Neural cell (in vitro differentiated cells): ENCODE measurements at regions not wholly inside any gene's neighbourhood (a gene's known extent, or its start where the extent isn't known, plus 50 kb on each side); places are given as distances from the start of the nearest gene placed in this dataset.

ENCODE experiments used
- H2AFZ ChIP-seq: fragments of 200-600, 300-800 bp; sonication (generic), shearing (Covaris generic); 2 replicates; pipeline ENCODE4 v1.6.0; 2014; ENCODE audit warnings: low read depth, mild to moderate bottlenecking, antibody characterized with exemption, low read length, moderate library complexity
- H3F3A ChIP-seq: fragments of 200-600 bp; shearing (Covaris generic); 2 replicates; pipeline ENCODE4 v1.6.1; 2016; ENCODE audit warnings: mild to moderate bottlenecking, moderate library complexity, mixed read lengths, antibody characterized with exemption, low read length; ENCODE audit not compliant: insufficient read depth, poor library complexity, severe bottlenecking
- H3K27ac ChIP-seq: fragments of 200-600, 300-800 bp; sonication (generic), shearing (Covaris generic); 2 replicates; pipeline ENCODE4 v1.5.1; 2014; ENCODE audit warnings: mild to moderate bottlenecking, low read length, moderate library complexity
- H3K27me3 ChIP-seq: fragments of 300-800, 200-600 bp; sonication (generic), shearing (Covaris generic); 2 replicates; pipeline ENCODE4 v1.6.0; 2014; ENCODE audit warnings: mild to moderate bottlenecking, low read depth, low read length, moderate library complexity; ENCODE audit not compliant: insufficient read depth
- H3K36me3 ChIP-seq: fragments of 300-800, 200-600 bp; sonication (generic), shearing (Covaris generic); 2 replicates; pipeline ENCODE4 v1.5.1; 2014; ENCODE audit warnings: mild to moderate bottlenecking, antibody characterized with exemption, low read length, moderate library complexity; ENCODE audit not compliant: insufficient read depth
- H3K4me2 ChIP-seq: fragments of 300-800, 200-600 bp; sonication (generic), shearing (Covaris generic); 2 replicates; pipeline ENCODE4 v1.6.0; 2014; ENCODE audit warnings: mild to moderate bottlenecking, low read length
- H3K4me3 ChIP-seq: fragments of 300-800, 200-600 bp; sonication (generic), shearing (Covaris generic); 2 replicates; pipeline ENCODE4 v1.5.1; 2014; ENCODE audit warnings: mild to moderate bottlenecking, low read length, moderate library complexity
- H3K79me2 ChIP-seq: fragments of 200-600 bp; shearing (Covaris generic); replicated peaks from 2 replicates; pipeline ENCODE4 v1.6.0; 2014; ENCODE audit warnings: mild to moderate bottlenecking, low read length, moderate library complexity; ENCODE audit not compliant: insufficient read depth
- H3K9ac ChIP-seq: fragments of 300-800, 200-600 bp; sonication (generic), shearing (Covaris generic); 2 replicates; pipeline ENCODE4 v1.6.1; 2016; ENCODE audit warnings: mild to moderate bottlenecking, low read length, mixed read lengths
- H3K9me2 ChIP-seq: fragments of 200-600 bp; shearing (Covaris generic); 2 replicates; pipeline ENCODE4 v1.6.1; 2016; ENCODE audit warnings: mild to moderate bottlenecking, low read length, mixed read lengths; ENCODE audit not compliant: insufficient read depth
- H3K9me3 ChIP-seq: fragments of 200-600, 300-800 bp; sonication (generic), shearing (Covaris generic); 2 replicates; pipeline ENCODE4 v1.6.1; 2016; ENCODE audit warnings: mild to moderate bottlenecking, mixed run types, low read length, moderate library complexity, mixed read lengths
- H4K20me1 ChIP-seq: fragments of 200-600 bp; shearing (Covaris generic); 2 replicates; pipeline ENCODE4 v1.6.1; 2016; ENCODE audit warnings: mild to moderate bottlenecking, mixed run types; ENCODE audit not compliant: insufficient read depth
- CTCF ChIP-seq: fragments of 450-650 bp; IDR thresholded peaks from 2 replicates; pipeline ENCODE4 v1.5.1; 2014; ENCODE audit warnings: antibody characterized with exemption, mild to moderate bottlenecking, moderate library complexity; ENCODE audit not compliant: poor library complexity, severe bottlenecking
- EP300 ChIP-seq: fragments of 450-650 bp; conservative IDR thresholded peaks from 2 replicates; pipeline ENCODE4 v1.6.1; 2014; ENCODE audit warnings: antibody characterized with exemption, mild to moderate bottlenecking, moderate library complexity; ENCODE audit not compliant: poor library complexity, severe bottlenecking
- EZH2 ChIP-seq: fragments of 200-600, 300-800 bp; shearing (Covaris generic), sonication (generic); IDR thresholded peaks from 2 replicates; pipeline ENCODE4 v1.6.1; 2014; ENCODE audit warnings: antibody characterized with exemption, low read length, borderline replicate concordance, mild to moderate bottlenecking; ENCODE audit not compliant: insufficient read depth, poor library complexity, severe bottlenecking
- MXI1 ChIP-seq: fragments of 450-650 bp; conservative IDR thresholded peaks from 2 replicates; pipeline ENCODE4 v1.6.1; 2014; ENCODE audit warnings: antibody characterized with exemption, mild to moderate bottlenecking; ENCODE audit not compliant: poor library complexity, severe bottlenecking
- POLR2AphosphoS5 ChIP-seq: IDR thresholded peaks from 2 replicates; pipeline ENCODE4 v1.6.1; 2012
- RAD21 ChIP-seq: fragments of 450-650 bp; conservative IDR thresholded peaks from 2 replicates; pipeline ENCODE4 v1.6.1; 2014; ENCODE audit warnings: antibody characterized with exemption, mild to moderate bottlenecking, moderate library complexity
- REST ChIP-seq: IDR thresholded peaks from 2 replicates; pipeline ENCODE4 v1.6.1; 2012; ENCODE audit warnings: borderline replicate concordance
- SMC3 ChIP-seq: fragments of 450-650 bp; conservative IDR thresholded peaks from 2 replicates; pipeline ENCODE4 v1.6.1; 2014; ENCODE audit warnings: antibody characterized with exemption, mild to moderate bottlenecking, moderate library complexity; ENCODE audit not compliant: poor library complexity
- TAF1 ChIP-seq: IDR thresholded peaks from 2 replicates; pipeline ENCODE4 v1.6.1; 2012; ENCODE audit warnings: low read depth

- Histone ChIP-seq H3K4me2 (no peak overlapping the region), H3K9ac (no peak overlapping the region), H3K27me3 (no peaks in the 10 kb centered on the region), H3K36me3 (no peaks in the 10 kb centered on the region), H3K9me2 (no peaks in the 10 kb centered on the region), H3K27ac (no peak overlapping the region), H3K79me2 (no peaks in the 10 kb centered on the region), H2AFZ (no peak overlapping the region), H3F3A (no peaks in the 10 kb centered on the region), H3K4me3 (no peak overlapping the region), H4K20me1 (no peaks in the 10 kb centered on the region), H3K9me3 (no peaks in the 10 kb centered on the region)
- no peak for TF ChIP-seq EP300
- TF ChIP-seq POLR2AphosphoS5, result no peak
- TF ChIP-seq MXI1, result no peak
- TF ChIP-seq REST, result no peak
- TF ChIP-seq RAD21, result no peak
- no peak for TF ChIP-seq EZH2
These were observed 297.8 kb downstream of the PRL start for GRCh38 chr6:21999012-21999528.

- no peak for TF ChIP-seq REST
- TF ChIP-seq EP300, result no peak
- no peak for TF ChIP-seq CTCF
- no peak for TF ChIP-seq RAD21
- no peak for TF ChIP-seq EZH2
- no peak for TF ChIP-seq POLR2AphosphoS5
- no peak for TF ChIP-seq TAF1
- TF ChIP-seq SMC3, result no peak
- TF ChIP-seq MXI1, result no peak
- Histone ChIP-seq H3K9ac (no peak overlapping the region), H3K36me3 (no peaks in the 10 kb centered on the region), H4K20me1 (no peaks in the 10 kb centered on the region), H3K79me2 (no peaks in the 10 kb centered on the region), H3K9me3 (no peaks in the 10 kb centered on the region), H3K27me3 (no peaks in the 10 kb centered on the region), H2AFZ (no peak overlapping the region), H3K9me2 (no peaks in the 10 kb centered on the region), H3K4me3 (no peak overlapping the region), H3K27ac (no peak overlapping the region), H3K4me2 (no peak overlapping the region), H3F3A (no peaks in the 10 kb centered on the region)
These were observed 297.1 kb downstream of the PRL start for GRCh38 chr6:21999741-22000140.
